HG02798 (cell line): ENCODE measurements at regions not wholly inside any gene's neighbourhood (a gene's known extent, or its start where the extent isn't known, plus 50 kb on each side); places are given as distances from the start of the nearest gene placed in this dataset.
"Not testable (repeated sequence)": the region's sequence is repeated elsewhere in the genome, so short reads cannot be mapped to it uniquely, and the experiment has no call there.

Experiments used
- ATAC-seq: cut with Tn5 transposase; IDR thresholded peaks from one replicate; pipeline ENCODE4 v1.9.1; 2021; ENCODE audit warnings: mild to moderate bottlenecking; ENCODE audit not compliant: unreplicated experiment, poor library complexity

DNA sequence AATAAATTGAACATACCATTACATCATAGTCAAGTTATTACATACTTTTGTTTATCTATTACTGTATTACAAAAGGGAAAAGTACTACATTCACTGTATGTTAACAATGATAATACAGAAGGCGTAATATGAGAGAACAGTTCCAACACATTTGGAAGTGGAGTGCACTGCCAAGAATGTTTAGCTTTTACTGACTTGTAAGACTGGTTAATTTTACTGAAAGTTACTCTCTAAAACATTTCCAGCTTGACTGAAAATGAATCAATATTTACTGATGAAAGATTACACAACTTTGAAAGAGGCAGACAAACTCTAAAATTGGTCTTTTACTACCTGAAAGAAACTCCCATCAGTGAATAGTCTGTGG is 728.5 kb downstream of the FSCB start:
- no peak for ATAC-seq

GRCh38 chr14:43765474-43765873 is 741.6 kb downstream of the FSCB start:
- ATAC-seq, result no peak

DNA sequence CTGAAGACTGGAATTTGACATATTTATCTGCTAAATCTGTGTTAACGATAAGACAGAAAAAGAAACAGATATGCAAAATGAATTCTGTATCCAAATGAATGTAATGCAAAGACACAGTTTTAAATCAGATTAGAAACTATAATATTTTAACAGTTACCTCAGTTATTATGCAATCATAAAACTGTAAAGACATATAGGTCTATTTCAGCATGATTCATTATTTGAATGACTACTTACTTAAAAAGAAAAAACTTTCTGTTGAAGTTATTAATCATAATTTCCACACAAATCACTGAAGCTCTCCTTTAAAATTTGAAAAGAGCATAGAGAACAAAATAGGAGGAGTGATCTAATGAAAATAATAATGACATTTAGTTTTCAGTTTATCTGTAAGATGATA is 742.6 kb downstream of the FSCB start:
- ATAC-seq, result no peak

DNA sequence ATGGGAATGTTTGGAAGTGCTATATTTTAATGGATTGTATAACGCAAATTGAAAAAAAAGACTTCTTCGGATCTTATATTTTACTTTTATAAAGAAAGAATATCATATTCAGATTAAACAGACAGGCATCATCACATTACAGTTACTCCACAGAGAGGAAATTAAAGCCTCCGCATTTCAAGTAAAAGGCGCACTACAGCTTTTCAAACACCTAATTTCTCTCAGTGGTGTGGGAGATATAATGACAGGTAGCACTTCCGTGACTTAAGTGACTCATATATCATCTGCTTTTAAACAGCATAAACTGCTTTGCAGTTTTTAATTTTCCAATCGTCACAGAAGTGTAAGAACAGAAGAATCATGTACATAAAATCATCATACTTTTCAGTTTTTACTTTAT is 751.4 kb downstream of the FSCB start:
- ATAC-seq, result no peak

DNA sequence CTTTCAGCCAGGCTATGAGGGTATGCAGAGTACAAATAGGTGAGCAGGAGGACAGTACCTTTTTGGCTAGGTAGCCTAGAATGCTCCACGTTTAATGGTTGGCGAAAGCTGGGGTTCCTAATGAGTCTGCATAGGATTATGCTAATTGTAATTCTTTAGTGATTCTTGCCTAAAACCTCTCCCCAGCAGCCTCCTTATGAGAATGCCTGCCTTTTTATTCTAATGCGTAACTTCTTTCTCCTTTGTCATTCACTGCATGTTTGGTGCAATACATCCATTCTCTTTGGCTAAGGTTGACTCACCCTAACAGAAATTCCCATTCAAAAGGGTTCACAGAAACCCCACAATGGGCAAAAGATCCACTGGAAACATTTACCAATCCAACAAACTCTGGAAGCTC is 752.2 kb downstream of the FSCB start:
- no peak for ATAC-seq

- no peak for ATAC-seq
Observed at GRCh38 chr14:43745746-43746145, 761.3 kb downstream of the FSCB start.

- ATAC-seq, result no peak
Observed at GRCh38 chr14:43735932-43736331, 771.2 kb downstream of the FSCB start.

DNA sequence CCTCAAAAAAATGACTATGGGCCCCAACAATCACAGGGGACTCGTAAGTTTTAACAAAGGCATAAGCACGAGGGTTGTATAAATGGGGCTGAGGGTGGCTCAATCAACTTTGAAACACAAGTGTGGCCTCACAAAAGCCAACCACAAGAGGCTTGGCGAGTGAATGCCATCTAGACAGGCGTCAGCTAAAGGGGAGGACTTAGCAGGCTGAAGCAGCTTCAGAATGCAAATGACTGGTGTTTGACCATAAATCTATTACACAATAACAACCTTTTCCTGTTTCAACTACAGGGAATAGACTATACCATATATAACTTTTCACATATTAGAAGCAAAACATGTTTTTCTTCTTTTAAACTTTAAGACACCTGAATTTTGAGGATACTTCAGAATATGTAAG is 777.9 kb downstream of the FSCB start:
- ATAC-seq, result no peak

DNA sequence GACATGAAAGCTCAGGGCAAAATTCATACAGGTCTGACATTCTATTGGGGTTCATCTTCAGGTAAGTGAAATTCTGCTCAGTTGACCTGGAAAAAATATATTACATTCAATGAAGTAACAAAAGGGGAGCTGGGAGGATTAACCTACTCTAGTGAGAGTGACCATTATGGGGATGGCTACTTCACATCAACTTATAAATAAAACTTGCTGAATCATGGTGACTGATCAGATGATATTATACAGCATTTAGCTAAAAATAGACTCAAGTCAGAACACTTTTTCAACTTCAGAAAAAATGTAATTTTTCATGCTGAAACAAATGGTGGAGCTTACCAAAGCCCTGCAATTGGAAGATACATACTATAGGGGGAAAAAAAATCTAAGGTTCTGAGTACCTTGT is 800.2 kb downstream of the FSCB start:
- no peak for ATAC-seq

DNA sequence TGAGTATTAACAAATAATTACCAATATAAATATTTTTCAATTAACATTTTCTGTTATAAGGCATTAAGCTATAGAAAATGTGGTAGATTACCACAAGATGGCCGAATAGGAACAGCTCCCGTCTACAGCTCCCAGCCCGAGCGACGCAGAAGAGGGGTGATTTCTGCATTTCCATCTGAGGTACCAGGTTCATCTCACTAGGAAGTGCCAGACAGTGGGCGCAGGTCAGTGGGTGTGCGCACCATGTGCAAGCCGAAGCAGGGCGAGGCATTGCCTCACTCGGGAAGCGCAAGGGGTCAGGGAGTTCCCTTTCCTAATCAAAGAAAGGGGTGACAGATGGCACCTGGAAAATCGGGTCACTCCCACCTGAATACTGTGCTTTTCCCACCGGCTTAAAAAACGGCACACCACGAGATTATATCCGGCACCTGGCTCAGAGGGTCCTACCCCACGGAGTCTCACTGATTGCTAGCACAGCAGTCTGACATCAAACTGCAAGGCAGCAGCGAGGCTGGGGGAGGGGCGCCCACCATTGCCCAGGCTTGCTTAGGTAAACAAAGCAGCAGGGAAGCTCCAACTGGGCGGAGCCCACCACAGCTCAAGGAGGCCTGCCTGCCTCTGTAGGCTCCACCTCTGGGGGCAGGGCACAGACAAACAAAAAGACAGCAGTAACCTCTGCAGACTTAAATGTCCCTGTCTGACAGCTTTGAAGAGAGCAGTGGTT is 808.4 kb downstream of the FSCB start:
- not testable (repeated sequence) for ATAC-seq

GRCh38 chr14:43697003-43697402 is 810.1 kb downstream of the FSCB start:
- no peak for ATAC-seq

- ATAC-seq, result no peak
Observed at GRCh38 chr14:43692706-43693105, 814.4 kb downstream of the FSCB start.

DNA sequence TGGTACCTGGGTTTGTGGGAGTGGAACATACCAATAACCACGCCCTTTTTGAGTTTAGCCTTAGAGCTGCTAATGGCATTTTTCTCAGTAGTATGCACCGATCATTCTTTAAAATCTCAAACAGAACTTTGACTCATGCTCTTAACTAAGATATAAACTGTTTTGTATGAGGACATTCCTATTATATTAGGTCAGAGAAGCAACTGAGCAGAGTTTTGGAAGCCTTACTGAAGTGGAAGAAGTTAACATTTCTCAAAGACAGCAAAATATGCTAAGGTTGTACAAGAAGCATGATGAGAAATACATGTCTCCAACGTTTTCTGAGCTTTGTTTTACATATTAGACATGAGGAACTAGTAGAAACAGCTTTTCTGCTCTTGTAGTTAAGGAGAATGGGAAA is 819.2 kb downstream of the FSCB start:
- ATAC-seq, result no peak

- no peak for ATAC-seq
Observed at GRCh38 chr14:43677581-43677980, 829.5 kb downstream of the FSCB start.

DNA sequence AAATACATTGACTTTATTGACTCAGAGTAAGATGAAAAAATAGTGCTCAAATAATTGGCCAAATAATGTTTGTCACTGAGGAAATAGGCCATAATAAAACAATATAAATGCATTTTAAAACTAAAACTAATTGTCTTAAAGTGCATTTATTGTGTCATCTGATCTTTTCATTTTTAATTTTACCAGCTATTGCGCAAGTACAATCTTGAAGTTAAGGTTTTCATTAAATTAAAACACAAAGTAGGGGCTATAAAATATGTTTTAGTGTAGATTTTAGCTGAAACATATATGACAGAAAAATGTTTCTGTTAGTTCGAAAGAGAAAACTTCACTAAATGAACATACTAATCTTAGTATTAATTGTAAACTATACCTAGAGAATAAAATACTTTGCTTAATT is 832.8 kb downstream of the FSCB start:
- no peak for ATAC-seq

DNA sequence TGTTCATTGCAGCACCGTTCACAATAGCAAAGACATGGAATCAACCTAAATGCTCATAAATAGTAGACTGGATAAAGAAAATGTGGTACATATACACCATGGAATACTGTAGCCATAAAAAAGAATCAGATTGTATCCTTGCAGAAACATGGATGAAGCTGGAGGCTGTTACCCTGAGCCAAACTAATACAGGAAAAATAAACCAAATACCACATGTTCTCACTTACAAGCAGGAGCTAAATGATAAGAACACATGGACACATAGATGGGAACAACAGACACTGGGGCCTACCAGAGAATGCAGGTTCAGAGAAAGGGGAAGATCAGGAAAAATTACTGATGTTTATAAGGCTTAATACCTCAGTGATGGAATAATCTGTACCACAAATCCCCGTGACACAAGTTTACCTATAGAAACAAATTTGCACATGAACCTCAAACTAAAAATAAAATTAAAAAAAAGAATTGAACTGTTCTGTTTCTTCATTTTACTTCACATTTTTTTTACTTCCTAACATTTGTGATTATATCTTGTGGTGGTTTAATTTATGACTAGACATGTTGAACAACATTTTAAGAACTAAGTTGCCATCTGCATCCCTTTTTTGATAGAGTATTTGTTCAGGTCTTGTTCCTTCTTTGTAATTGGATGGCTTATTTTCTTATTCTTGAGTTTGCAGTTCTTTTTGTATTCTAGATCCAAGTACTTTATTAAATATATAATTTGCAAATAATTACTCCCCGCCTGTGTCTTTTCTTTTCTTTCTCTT is 835.2 kb downstream of the FSCB start:
- no peak for ATAC-seq

- ATAC-seq, result no peak
Observed at GRCh38 chr14:43669355-43669754, 837.7 kb downstream of the FSCB start.

DNA sequence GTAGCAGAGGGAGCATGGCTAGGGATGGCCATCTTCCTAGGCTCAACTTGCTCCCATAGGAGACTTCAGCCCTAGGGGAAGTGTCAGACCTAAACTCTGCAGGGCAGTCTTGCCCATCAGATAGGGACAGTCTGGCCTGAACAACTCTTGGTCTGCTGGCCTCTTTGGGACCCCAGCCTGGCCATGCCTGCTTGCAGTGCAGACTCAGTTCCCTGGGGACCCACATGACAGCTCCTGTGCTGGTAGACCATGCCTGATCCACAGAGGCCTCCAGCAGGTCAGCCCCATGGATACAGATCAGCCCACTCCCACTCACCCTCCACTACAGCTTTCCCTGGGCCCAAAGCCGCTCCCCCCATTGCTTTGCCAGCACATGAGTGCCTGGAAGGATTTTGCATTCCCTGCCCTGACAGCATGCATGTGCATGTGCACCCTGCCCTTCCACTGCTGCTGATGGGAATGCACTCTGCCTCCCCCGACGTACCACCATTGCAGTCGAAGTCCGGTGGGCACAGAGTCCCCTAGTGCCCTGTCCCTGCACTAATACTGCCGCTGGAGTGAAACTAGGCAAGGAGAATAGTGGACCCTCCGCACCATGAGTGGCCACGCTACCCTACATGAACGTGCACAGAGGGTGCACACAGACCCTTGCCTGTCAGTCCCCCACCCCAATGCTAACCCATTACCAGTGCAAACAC is 841.4 kb downstream of the FSCB start:
- no peak for ATAC-seq

DNA sequence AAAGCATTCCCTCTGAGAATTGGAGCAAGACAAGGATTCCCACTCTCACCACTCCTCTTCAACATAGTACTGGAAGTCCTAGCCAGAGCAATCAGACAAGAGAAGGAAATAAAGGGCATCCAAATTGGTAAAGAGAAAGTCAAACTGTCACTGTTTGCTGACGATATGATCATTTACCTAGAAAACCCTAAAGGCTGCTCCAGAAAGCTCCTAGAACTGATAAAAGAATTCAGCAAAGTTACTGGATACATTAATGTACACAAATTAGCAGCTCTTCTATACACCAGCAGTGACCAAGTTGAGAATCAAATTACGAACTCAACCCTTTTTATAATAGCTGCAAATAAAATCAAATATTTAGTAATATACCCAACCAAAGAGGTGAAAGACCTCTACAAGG is 851.9 kb downstream of the FSCB start:
- not testable (repeated sequence) for ATAC-seq

DNA sequence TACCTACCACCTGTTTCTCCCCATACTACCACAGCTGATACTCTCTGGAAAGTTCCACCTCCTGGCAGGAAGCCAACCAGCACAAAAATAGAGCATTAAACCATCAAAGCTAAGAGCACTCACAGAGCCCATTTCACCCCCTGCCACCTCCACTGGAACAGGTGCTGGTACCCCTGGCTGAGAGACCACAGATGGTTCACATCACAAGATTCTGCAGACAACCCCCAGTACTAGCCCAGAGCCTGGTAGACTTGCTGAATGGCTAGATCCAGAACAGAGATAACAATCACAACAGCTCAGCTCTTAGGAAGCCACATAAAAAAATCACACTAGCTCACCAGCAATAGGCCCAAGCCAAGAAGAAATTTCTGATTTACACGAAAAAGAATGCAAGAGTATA is 855.2 kb downstream of the FSCB start:
- no peak for ATAC-seq

DNA sequence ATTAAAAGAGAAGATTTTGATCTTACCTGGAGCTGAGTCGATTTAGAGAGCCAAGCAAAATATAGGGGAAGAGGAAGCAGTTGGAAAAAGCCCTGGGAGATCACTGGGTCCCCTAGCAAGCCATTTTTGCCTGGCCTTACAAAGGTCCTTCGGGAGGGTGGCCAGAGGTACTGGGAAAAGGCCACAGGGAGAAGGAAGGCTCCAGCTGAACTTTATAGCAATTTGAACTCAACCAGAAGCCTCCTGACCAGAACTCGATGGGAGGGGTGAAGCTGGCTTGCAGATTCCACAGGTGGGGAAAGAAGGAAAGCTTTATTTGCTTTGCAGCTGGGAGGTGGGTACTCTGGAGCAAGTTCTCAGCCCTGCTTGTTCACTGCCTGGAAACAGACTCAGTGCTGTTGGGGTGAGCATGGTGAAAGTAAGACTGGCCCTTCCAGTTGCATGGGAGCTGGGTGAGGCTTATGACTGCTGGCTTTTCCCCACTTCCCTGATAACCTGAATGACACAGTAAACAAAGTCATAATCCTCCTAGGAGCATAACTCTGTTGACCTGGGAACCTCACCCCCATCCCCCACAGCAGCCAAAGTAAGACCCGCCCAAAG is 855.8 kb downstream of the FSCB start:
- no peak for ATAC-seq
